K562 (cell line): ENCODE measurements at regions not wholly inside any gene's neighbourhood (a gene's known extent, or its start where the extent isn't known, plus 50 kb on each side); places are given as distances from the start of the nearest gene placed in this dataset.

Experiments
- ATAC-seq: fragments of 200-7000 bp; cut with Tn5 transposase; 3 replicates; pipeline ENCODE4 v1.9.1; 2020; ENCODE audit warnings: moderate library complexity
- BruUV-seq: library from RNA; stranded (reverse); fragments of 400-500 nt; replicated peaks from 2 replicates; lab custom pipeline; 2021; lab: Mats Ljungman, UMichigan
- CTCF ChIA-PET: fragments of 300-600 bp; formaldehyde crosslinking; extraction: SDS; loops from one replicate; lab custom pipeline; 2021; ENCODE audit warnings: low intra/inter-chr PET ratio; lab: Yijun Ruan, JAX
- POLR2A ChIA-PET: fragments of 300-600, 350-650 bp; sonication (Branson Sonifier 250); formaldehyde crosslinking; extraction: SDS; loops from one replicate; lab custom pipeline; 2021; ENCODE audit warnings: antibody characterized with exemption, inconsistent platforms; lab: Yijun Ruan, JAX
- DNase-seq, 4 experiments: peaks; one replicate each; pipeline versions ENCODE4 v3.0.0 to v3.0.0-alpha.2; 2011 to 2018; ENCODE audit warnings: low spot score in 3 of 4, mixed read lengths in 3 of 4; ENCODE audit errors: extremely low read depth in 1 of 4
- FAIRE-seq: peaks from 2 replicates; lab custom pipeline; 2011; peaks lifted over from hg19 to GRCh38; lab: Jason Lieb, UNC
- H2AFZ ChIP-seq: 2 replicates; pipeline ENCODE4 v1.6.0; 2011; ENCODE audit warnings: low read depth, low read length, control low read depth, inconsistent platforms
- H3K27ac ChIP-seq: fragments of 200-600 bp; 3 replicates; pipeline ENCODE4 v1.8.0; 2011; ENCODE audit warnings: low read depth, mild to moderate bottlenecking, control low read depth, inconsistent platforms, low read length, moderate library complexity, mixed read lengths; ENCODE audit errors: extremely low read depth
- H3K27me3 ChIP-seq, 2 experiments: fragments of 300-600 bp in 1 of 2; 2 replicates in 1 of 2; 3 replicates in 1 of 2; pipeline versions ENCODE4 v1.6.0 to v1.8.0; 2011; ENCODE audit warnings: inconsistent platforms in 2 of 2, low read length in 2 of 2, mild to moderate bottlenecking in 1 of 2, mixed read lengths in 1 of 2, moderate library complexity in 1 of 2; ENCODE audit not compliant: control insufficient read depth in 2 of 2, insufficient read depth in 2 of 2
- H3K36me3 ChIP-seq: fragments of 300-600 bp; 3 replicates; pipeline ENCODE4 v1.8.0; 2011; ENCODE audit warnings: mild to moderate bottlenecking, low read length, inconsistent platforms; ENCODE audit not compliant: control insufficient read depth, insufficient read depth
- H3K4me1 ChIP-seq, 2 experiments: fragments of 200-600 bp in 1 of 2; replicated peaks in 1 of 2; 2 replicates in 1 of 2; 3 replicates in 1 of 2; pipeline versions ENCODE4 v1.5.1 to v1.8.0; 2011; ENCODE audit warnings: inconsistent platforms in 2 of 2, low read length in 2 of 2, mild to moderate bottlenecking in 1 of 2, mixed read lengths in 1 of 2, moderate library complexity in 1 of 2; ENCODE audit not compliant: control insufficient read depth in 2 of 2, insufficient read depth in 2 of 2
- H3K4me2 ChIP-seq: 2 replicates; pipeline ENCODE4 v1.6.1; 2011; ENCODE audit warnings: low read length, control low read depth, inconsistent platforms, mixed read lengths; ENCODE audit not compliant: insufficient read depth
- H3K4me3 ChIP-seq: fragments of 200-600 bp; sonication (generic), shearing (Covaris generic); 2 replicates; pipeline ENCODE4 v1.5.1; 2016; ENCODE audit warnings: control low read depth, inconsistent platforms
- H3K79me2 ChIP-seq: fragments of 200-600 bp; 3 replicates; pipeline ENCODE4 v1.8.0; 2011; ENCODE audit warnings: low read length, inconsistent platforms; ENCODE audit not compliant: control insufficient read depth, insufficient read depth
- H3K9ac ChIP-seq, 2 experiments: 2 replicates each; pipeline versions ENCODE4 v1.6.0 to v1.6.1; 2011; ENCODE audit warnings: low read depth in 2 of 2, low read length in 2 of 2, control low read depth in 1 of 2, inconsistent platforms in 1 of 2, mild to moderate bottlenecking in 1 of 2, mixed read lengths in 1 of 2; ENCODE audit not compliant: insufficient read depth in 1 of 2
- H3K9me1 ChIP-seq: one replicate; pipeline ENCODE4 v1.6.0; 2011; ENCODE audit warnings: inconsistent platforms, mild to moderate bottlenecking, low read length, moderate library complexity; ENCODE audit not compliant: control insufficient read depth, insufficient read depth
- H3K9me3 ChIP-seq: replicated peaks from 2 replicates; pipeline ENCODE4 v1.5.1; 2011; ENCODE audit warnings: low read depth, low read length, inconsistent platforms; ENCODE audit not compliant: control insufficient read depth, insufficient read depth
- H4K20me1 ChIP-seq: replicated peaks from 2 replicates; pipeline ENCODE4 v1.6.1; 2011; ENCODE audit warnings: low read length, inconsistent platforms, mixed read lengths; ENCODE audit not compliant: control insufficient read depth, insufficient read depth
- CBFA2T2 ChIP-seq: fragments of 450-650 bp; conservative IDR thresholded peaks from 2 replicates; pipeline ENCODE4 v1.6.1; 2017; ENCODE audit warnings: mild to moderate bottlenecking
- CBFA2T3 ChIP-seq: fragments of 450-650 bp; IDR thresholded peaks from 2 replicates; pipeline ENCODE4 v1.6.1; 2017
- ETV1 ChIP-seq: fragments of 450-650 bp; conservative IDR thresholded peaks from 2 replicates; pipeline ENCODE4 v1.6.1; 2016; ENCODE audit warnings: missing genetic modification characterization, control low read depth, low read depth, missing compliant biosample characterization
- FOSL1 ChIP-seq: fragments of 200-800 bp; sonication (Bioruptor generic); conservative IDR thresholded peaks from 2 replicates; pipeline ENCODE4 v1.6.1; 2016; ENCODE audit warnings: missing genetic modification characterization, missing compliant biosample characterization
- FOXA1 ChIP-seq: fragments of 450-650 bp; IDR thresholded peaks from 2 replicates; pipeline ENCODE4 v1.6.1; 2016; ENCODE audit warnings: mild to moderate bottlenecking, borderline replicate concordance
- HDAC2 ChIP-seq: fragments of 450-650 bp; IDR thresholded peaks from 2 replicates; pipeline ENCODE4 v1.6.1; 2016; ENCODE audit warnings: mild to moderate bottlenecking
- HEY1 ChIP-seq: fragments of 250-450 bp; sonication (Bioruptor Pico); IDR thresholded peaks from 2 replicates; pipeline ENCODE4 v1.5.0; 2020; ENCODE audit warnings: mild to moderate bottlenecking, moderate library complexity, borderline replicate concordance
- HNRNPL ChIP-seq: fragments of 200-400 bp; formaldehyde crosslinking; IDR thresholded peaks from 2 replicates; pipeline ENCODE4 v1.6.1; 2017; ENCODE audit warnings: low read depth, mild to moderate bottlenecking, low read length
- HOMEZ ChIP-seq: fragments of 250-450 bp; sonication (Bioruptor Pico); IDR thresholded peaks from 2 replicates; pipeline ENCODE4 v1.4.0; 2020; ENCODE audit warnings: mild to moderate bottlenecking, moderate library complexity
- JUND ChIP-seq, 2 experiments: IDR thresholded peaks; 2 replicates in 1 of 2; 3 replicates in 1 of 2; pipeline ENCODE4 v1.6.1; 2011; ENCODE audit warnings: borderline replicate concordance in 2 of 2, low read depth in 2 of 2, low read length in 2 of 2, improper control_type of control experiment in 1 of 2, missing biosample characterization in 1 of 2, missing genetic modification characterization in 1 of 2, missing genetic modification reagents in 1 of 2
- MEIS2 ChIP-seq: fragments of 450-650 bp; IDR thresholded peaks from 2 replicates; pipeline ENCODE4 v1.6.1; 2014; ENCODE audit warnings: mild to moderate bottlenecking; ENCODE audit not compliant: partially characterized antibody
- NFIC ChIP-seq: fragments of 450-650 bp; IDR thresholded peaks from 2 replicates; pipeline ENCODE4 v1.6.1; 2017; ENCODE audit warnings: mild to moderate bottlenecking, inconsistent platforms
- SMARCB1 ChIP-seq: IDR thresholded peaks from 2 replicates; pipeline ENCODE4 v1.6.1; 2011; ENCODE audit warnings: improper control_type of control experiment, low read depth; ENCODE audit not compliant: insufficient read length
- STAT5A ChIP-seq: IDR thresholded peaks from 2 replicates; pipeline ENCODE4 v1.6.1; 2012; ENCODE audit warnings: low read length, inconsistent platforms, borderline replicate concordance
- TSC22D4 ChIP-seq: fragments of 450-650 bp; IDR thresholded peaks from 2 replicates; pipeline ENCODE4 v1.6.1; 2016; ENCODE audit warnings: missing genetic modification characterization, missing biosample characterization, control low read depth
- ZKSCAN1 ChIP-seq: fragments of 150-350 bp; IDR thresholded peaks from 2 replicates; pipeline ENCODE4 v1.6.1; 2016; ENCODE audit warnings: low read depth, low read length
- ZNF224 ChIP-seq: sonication (generic); formaldehyde crosslinking; IDR thresholded peaks from 2 replicates; pipeline ENCODE4 v1.8.0; 2022; ENCODE audit warnings: mild to moderate bottlenecking, missing genetic modification reagents
- ZNF239 ChIP-seq: fragments of 250-450 bp; sonication (Bioruptor Pico); IDR thresholded peaks from 2 replicates; pipeline ENCODE4 v1.4.0; 2020; ENCODE audit warnings: mild to moderate bottlenecking
- in situ Hi-C: fragments of 300-500 bp; cut with MboI; formaldehyde crosslinking; loops from 4 replicates; pipeline ENCODE4 v1.15.0; 2018; ENCODE audit warnings: inconsistent platforms, mixed read lengths
- intact Hi-C: fragments of 100-400 bp; cut with micrococcal nuclease; formaldehyde crosslinking; loops from 2 replicates; pipeline ENCODE4 v1.14.2; 2022
- TF ChIP-seq, protein P1 (sequence below): sonication (generic); formaldehyde crosslinking; IDR thresholded peaks from 2 replicates; pipeline ENCODE4 v1.9.0; 2022; ENCODE audit warnings: mild to moderate bottlenecking, missing genetic modification reagents
- TF ChIP-seq, protein P2 (sequence below), 2 experiments: fragments of 250-450 bp in 1 of 2; fragments of 450-650 bp in 1 of 2; sonication (Bioruptor Pico) in 1 of 2; IDR thresholded peaks; 2 replicates each; pipeline versions ENCODE4 v1.6.1 to v1.8.0; 2016 to 2021; ENCODE audit warnings: mild to moderate bottlenecking in 2 of 2, moderate library complexity in 2 of 2, missing compliant biosample characterization in 1 of 2, missing genetic modification characterization in 1 of 2

DNA sequence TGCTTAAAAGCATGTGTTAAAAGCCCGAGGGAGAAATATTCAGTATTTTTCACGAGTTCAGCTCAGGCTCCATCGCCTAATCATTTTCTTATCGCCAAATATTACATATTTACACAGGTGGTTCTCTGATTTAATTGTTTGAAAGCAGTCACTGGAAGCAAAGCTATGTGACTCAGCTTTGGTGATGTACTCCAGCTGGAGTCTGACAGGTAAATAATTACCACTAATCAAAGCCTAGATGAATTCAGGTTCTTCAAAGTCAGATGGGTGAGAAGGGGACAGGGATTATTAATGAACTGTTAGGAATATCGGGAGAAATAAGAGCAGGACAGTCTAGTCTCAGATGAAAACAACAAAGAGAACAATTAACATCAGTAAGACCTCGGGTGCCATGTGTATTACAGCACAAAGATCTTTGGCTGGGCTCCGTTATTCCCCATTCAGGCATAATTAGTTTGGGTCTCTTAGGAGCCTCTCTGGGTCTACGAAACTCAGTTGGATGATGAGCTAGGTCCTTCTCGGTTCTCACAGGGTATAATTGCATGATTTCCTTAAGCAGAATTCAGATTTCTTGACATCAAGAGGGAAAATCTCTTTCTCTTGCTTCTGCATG is 331.7 kb upstream of the ADAMTS9 start (continued):
- TF ChIP-seq HOMEZ (no peak), TSC22D4 (tag) (no peak), HNRNPL (no peak), HEY1 (CRISPR knock-in tag) (no peak), SMARCB1 (no peak)
- TF ChIP-seq, protein P1, sequence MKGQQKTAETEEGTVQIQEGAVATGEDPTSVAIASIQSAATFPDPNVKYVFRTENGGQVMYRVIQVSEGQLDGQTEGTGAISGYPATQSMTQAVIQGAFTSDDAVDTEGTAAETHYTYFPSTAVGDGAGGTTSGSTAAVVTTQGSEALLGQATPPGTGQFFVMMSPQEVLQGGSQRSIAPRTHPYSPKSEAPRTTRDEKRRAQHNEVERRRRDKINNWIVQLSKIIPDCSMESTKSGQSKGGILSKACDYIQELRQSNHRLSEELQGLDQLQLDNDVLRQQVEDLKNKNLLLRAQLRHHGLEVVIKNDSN (CRISPR knock-in tag) = no peak
- TF ChIP-seq, protein P2, sequence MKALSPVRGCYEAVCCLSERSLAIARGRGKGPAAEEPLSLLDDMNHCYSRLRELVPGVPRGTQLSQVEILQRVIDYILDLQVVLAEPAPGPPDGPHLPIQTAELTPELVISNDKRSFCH (CRISPR knock-in tag; IDR thresholded peaks at IDR 0.05) = no peak
- TF ChIP-seq, protein P2 (tag; IDR thresholded peaks at IDR 0.05) = no peak

GRCh38 chr3:65018801-65019200 is 331.0 kb upstream of the ADAMTS9 start:
- Histone ChIP-seq H3K4me3 (no peak overlapping the region), H3K4me2 (no peak overlapping the region), H3K9me1 (no peaks in the 10 kb centered on the region), H3K27me3 (no peaks in the 10 kb centered on the region), H3K9me3 (no peaks in the 10 kb centered on the region), H3K9ac (no peak overlapping the region), H3K79me2 (no peaks in the 10 kb centered on the region), H3K27ac (no peak overlapping the region), H3K4me1 (peaks cover 0 to 13% of the 10 kb centered on the region in 2 experiments; a peak in 2 of 5 replicates), H2AFZ (no peak overlapping the region), H3K36me3 (no peaks in the 10 kb centered on the region), H4K20me1 (no peaks in the 10 kb centered on the region)
- ChIA-PET CTCF (interaction anchor here (0.6 kb wide), 1 partner anchor 1861 kb away, joined by 3 read pairs; no protein-coding TSS in a partner anchor), POLR2A (no interaction called here)
- FAIRE-seq (peak; percentile 75), ATAC-seq (no peak; the same call in 2 of the 3 replicates), DNase-seq (peak in 2 of 4 experiments; percentile 16 to 30)
- BruUV-seq = no TSS peak
- in situ Hi-C loops (no loop called here), intact Hi-C loops (no loop called here)
- TF ChIP-seq ZKSCAN1 (no peak), ZNF239 (CRISPR knock-in tag) (no peak), HDAC2 (peak; percentile 55; the same call in 1 of the 2 replicates), MEIS2 (peak; percentile 52), FOXA1 (0 out of 2 replicates have a peak, but pooled peaks have one; percentile 14), NFIC (peak; percentile 29; the same call in 1 of the 2 replicates), STAT5A (peak; percentile 26; the same call in 1 of the 2 replicates), FOSL1 (peak; percentile 28; the same call in 1 of the 2 replicates), CBFA2T2 (peak; percentile 78), CBFA2T3 (peak; percentile 88), ZNF224 (no peak), JUND (IDR thresholded peaks at IDR 0.05; ENCODE audit: borderline replicate concordance, low read depth, low read length) (no peak), JUND (tag; IDR thresholded peaks at IDR 0.05; ENCODE audit: borderline replicate concordance, low read depth, low read length) (0 out of 3 replicates have a peak, but pooled peaks have one; percentile 29), ETV1 (no peak)
